Stimulated activated CD4-positive, alpha-beta T cell treated with anti-CD3 and anti-CD28 coated beads, Interleukin-4, amount 100 ng/mL, for 4 hours (primary cell): ENCODE measurements at regions not wholly inside any gene's neighbourhood (a gene's known extent, or its start where the extent isn't known, plus 50 kb on each side); places are given as distances from the start of the nearest gene placed in this dataset.

ENCODE experiments used
- DNase-seq, 2 experiments: peaks; one replicate each; pipeline ENCODE4 v3.0.0-alpha.2; 2020

DNA sequence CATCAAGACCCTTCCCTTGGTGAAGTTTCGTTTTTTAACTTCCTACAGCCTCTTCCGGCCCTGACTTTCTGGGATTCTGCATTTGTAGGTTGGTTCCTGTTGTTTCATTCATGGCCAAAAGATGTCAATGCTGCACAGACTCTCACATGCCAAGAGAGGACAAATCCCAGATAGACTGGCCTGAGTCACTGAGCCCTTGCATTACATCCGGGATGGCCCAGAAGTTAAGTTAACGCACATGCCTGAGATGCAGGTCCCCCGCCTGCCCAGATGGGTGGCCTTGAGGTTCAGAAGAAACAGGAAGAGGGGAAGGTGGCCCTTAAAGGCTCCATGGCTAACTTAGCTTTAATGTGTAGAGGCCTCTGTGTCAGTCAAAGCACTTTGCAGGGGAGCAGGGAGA lies 51.6 kb upstream of the SRGAP3 start:
- DNase-seq: no peak

DNA sequence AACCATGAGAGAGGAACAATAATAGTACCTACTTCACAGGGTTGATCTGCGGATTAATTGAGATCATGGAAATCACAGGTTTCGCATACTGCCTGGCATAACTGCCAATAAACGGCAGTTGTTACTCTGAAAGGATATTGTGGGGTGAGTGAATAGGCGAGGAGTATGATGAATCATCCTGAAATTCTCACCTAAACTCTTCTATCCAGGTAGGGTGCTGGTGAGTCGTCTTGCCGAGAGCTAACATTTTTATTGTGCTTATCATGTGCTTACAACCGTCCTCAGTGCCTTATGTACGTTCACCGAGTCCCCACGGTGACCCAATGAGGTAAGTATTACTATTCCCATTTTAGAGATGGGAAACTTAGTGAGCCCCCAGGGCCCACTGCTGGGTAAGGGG lies 52.4 kb upstream of the SRGAP3 start:
- no peak for DNase-seq

DNA sequence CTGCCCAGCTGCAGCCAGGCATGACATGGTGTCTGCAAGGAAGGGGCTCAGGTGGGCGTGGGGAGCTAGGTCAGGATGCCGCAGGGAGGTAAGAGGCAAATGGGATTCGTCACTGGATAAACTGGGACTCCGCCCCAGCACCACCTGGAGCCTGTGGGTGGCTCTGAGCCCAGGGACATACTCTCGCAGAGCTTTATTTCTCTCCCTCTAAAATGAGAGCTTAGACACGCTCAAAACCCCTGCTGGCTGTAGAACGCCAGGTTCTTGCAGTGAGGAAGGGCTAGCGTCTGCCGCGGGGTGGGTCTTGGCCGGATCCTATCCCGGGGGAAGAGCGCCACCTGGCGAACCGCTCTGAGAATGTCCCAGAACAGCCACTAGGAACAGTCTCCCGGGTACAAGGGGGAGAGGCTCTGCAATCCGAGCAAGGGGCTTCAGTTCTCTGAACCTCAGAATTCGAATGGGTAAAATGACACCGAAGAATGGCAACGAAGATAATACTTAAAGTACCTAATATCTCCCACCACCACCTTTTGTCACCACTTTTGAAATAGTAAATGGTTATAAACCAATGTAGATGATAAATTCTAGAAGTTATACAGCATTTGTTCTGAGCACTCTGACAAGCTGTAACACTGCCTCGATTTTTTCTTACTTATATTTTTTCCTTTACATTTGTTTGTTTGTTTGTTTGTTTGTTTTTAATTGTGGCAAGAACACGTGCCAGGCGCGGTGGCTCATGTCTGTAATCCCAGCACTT lies 53.2 kb upstream of the SRGAP3 start:
- peak; percentile 69 to 80 for DNase-seq

DNA sequence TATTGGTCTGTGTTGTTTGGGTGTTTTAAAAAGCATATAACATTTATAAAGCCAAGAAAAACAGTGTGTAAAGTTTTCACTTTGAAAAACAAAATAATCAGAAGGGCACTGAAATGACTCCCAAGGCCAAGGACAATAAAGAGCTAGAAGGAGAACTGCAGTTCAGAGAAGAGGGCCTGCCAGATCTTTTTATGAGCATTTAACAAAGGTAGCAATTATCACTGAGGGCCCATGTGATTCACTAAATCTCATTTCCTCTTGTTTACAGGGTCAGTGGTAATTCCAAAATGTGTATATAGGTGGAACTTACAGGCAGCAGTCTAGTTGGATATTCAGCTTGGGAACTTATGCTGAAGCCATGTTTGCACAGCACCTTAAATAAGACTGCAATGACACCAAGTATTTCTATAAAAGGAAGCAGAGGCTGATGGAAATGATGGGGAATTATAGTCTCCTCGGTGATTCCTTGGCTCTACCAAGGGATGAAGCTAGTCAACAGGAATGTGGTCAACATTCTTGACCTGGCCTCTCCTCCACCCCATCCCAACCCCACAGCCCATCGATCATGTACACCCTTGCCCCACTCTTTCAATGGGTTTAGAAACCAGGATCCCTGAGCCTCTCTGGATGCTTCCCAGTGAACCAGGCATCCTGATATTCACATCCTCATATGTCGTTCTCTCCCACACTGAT lies 54.4 kb upstream of the THUMPD3 start:
- DNase-seq: no peak

GRCh38 chr3:9310043-9310442 lies 52.8 kb upstream of the THUMPD3 start:
- DNase-seq: no peak

DNA sequence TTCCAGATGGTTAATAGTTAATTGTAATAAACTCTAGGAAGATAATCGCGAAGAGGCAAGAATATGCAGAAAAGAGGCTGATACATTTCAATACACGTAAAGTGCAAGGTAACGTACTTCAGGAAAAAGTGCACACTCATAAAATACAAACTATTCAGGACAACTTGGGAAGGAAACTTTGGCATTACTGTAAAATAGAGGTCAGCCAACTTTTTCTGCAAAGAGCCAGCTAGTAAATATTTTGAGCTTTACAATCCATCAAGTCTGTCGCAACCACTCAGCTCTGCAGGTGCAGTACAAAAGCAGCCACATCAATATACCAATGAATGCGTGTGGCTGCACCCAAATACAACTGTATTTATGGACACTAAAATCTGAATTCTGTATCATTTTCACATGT lies 51.6 kb upstream of the THUMPD3 start:
- no peak for DNase-seq
